ENCODE measurements at regions not wholly inside any gene's neighbourhood (a gene's known extent, or its start where the extent isn't known, plus 50 kb on each side); places are given as distances from the start of the nearest gene placed in this dataset.
A peak's percentile ranks its signal among the peaks of the same experiment; 100 is the strongest.

GRCh38 chr7:15043931-15044330 lies 141.4 kb upstream of the DGKB start:
- Histone ChIP-seq H3K9me3 (ENCODE audit: low read depth, low read length) (no peaks in the 10 kb centered on the region), H3K9ac (ENCODE audit: insufficient read length) (no peak overlapping the region), H3K27ac (no peak overlapping the region), H3K36me3 (ENCODE audit: insufficient read depth, low read length) (no peaks in the 10 kb centered on the region), H3K4me3 (no peak overlapping the region; the same call in 1 of the 2 replicates)
- TF ChIP-seq FOXP2 (optimal IDR thresholded peaks at IDR 0.05; ENCODE audit: control extremely low read depth, extremely low read length, insufficient read depth) (no peak), EZH2 (IDR thresholded peaks at IDR 0.05) (no peak), POLR2AphosphoS5 (IDR thresholded peaks at IDR 0.05; ENCODE audit: borderline replicate concordance, low read depth, low read length) (no peak)
- DNase-seq (ENCODE audit: low read depth, low spot score), result peak; percentile 24

- TF ChIP-seq FOXP2 (optimal IDR thresholded peaks at IDR 0.05; ENCODE audit: control extremely low read depth, extremely low read length, insufficient read depth) (no peak), EZH2 (IDR thresholded peaks at IDR 0.05) (no peak), POLR2AphosphoS5 (IDR thresholded peaks at IDR 0.05; ENCODE audit: borderline replicate concordance, low read depth, low read length) (no peak)
- DNase-seq (ENCODE audit: low read depth, low spot score), result no peak
- Histone ChIP-seq H3K9ac (ENCODE audit: insufficient read length) (no peak overlapping the region), H3K4me3 (no peak overlapping the region), H3K27ac (no peak overlapping the region), H3K36me3 (ENCODE audit: insufficient read depth, low read length) (no peaks in the 10 kb centered on the region), H3K9me3 (ENCODE audit: low read depth, low read length) (no peaks in the 10 kb centered on the region)
Measured at GRCh38 chr7:15042285-15043065, 139.9 kb upstream of the DGKB start.

DNA sequence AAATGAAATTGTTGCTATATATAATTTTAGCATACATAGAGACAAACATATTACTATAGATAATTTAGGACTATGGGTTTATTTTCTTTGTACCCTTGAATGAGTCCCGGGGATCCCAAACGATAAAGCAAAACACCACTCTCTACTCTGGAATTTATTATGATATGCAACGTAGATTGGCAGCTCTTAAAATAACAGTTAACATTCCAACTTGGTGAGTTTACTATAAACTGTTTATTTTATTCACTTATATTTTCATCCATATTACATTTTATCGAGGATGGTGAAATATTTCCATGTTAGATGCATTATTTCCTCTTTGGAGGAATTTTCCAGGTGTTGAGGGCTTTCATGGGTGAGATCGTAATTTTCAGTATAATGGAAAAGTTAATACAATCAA lies 138.7 kb upstream of the DGKB start:
- H3K27ac ChIP-seq, result no peak overlapping the region
- no peaks in the 10 kb centered on the region for H3K36me3 ChIP-seq (ENCODE audit: insufficient read depth, low read length)
- no peak for DNase-seq (ENCODE audit: low read depth, low spot score)
- H3K4me3 ChIP-seq, result no peak overlapping the region
- no peak for TF ChIP-seq POLR2AphosphoS5 (IDR thresholded peaks at IDR 0.05; ENCODE audit: borderline replicate concordance, low read depth, low read length)
- no peak for TF ChIP-seq FOXP2 (optimal IDR thresholded peaks at IDR 0.05; ENCODE audit: control extremely low read depth, extremely low read length, insufficient read depth)
- no peak for TF ChIP-seq EZH2 (IDR thresholded peaks at IDR 0.05)
- no peaks in the 10 kb centered on the region for H3K9me3 ChIP-seq (ENCODE audit: low read depth, low read length)
- no peak overlapping the region for H3K9ac ChIP-seq (ENCODE audit: insufficient read length)

GRCh38 chr7:15035814-15036213 lies 133.3 kb upstream of the DGKB start:
- DNase-seq (ENCODE audit: low read depth, low spot score), result no peak
- H3K4me3 ChIP-seq, result no peak overlapping the region
- TF ChIP-seq FOXP2 (optimal IDR thresholded peaks at IDR 0.05; ENCODE audit: control extremely low read depth, extremely low read length, insufficient read depth) (no peak), EZH2 (IDR thresholded peaks at IDR 0.05) (no peak), POLR2AphosphoS5 (IDR thresholded peaks at IDR 0.05; ENCODE audit: borderline replicate concordance, low read depth, low read length) (no peak)
- no peaks in the 10 kb centered on the region for H3K9me3 ChIP-seq (ENCODE audit: low read depth, low read length)
- no peak overlapping the region for H3K27ac ChIP-seq
- H3K9ac ChIP-seq (ENCODE audit: insufficient read length), result no peak overlapping the region
- no peaks in the 10 kb centered on the region for H3K36me3 ChIP-seq (ENCODE audit: insufficient read depth, low read length)

DNA sequence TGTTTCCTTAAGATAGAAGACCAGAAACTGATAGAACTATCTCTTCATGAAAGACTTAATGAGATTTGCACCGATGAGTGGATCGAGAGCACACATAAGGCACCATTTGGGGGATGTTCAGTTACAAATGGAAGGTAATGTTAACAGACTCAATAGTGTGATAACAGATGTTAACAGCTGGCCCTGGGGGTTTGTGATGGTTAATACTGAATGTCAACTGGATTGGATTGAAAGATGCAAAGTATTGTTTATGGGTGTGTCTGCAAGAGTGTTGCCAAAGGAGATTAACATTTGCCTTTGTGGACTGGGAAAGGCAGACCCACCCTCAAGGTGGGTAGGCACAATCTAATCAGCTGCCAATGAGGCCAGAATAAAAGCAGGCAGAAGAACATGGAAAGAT lies 130.5 kb upstream of the DGKB start:
- H3K9ac ChIP-seq (ENCODE audit: insufficient read length), result no peak overlapping the region
- H3K9me3 ChIP-seq (ENCODE audit: low read depth, low read length), result no peaks in the 10 kb centered on the region
- no peak overlapping the region for H3K4me3 ChIP-seq
- no peaks in the 10 kb centered on the region for H3K36me3 ChIP-seq (ENCODE audit: insufficient read depth, low read length)
- TF ChIP-seq EZH2 (IDR thresholded peaks at IDR 0.05) (no peak), POLR2AphosphoS5 (IDR thresholded peaks at IDR 0.05; ENCODE audit: borderline replicate concordance, low read depth, low read length) (no peak), FOXP2 (optimal IDR thresholded peaks at IDR 0.05; ENCODE audit: control extremely low read depth, extremely low read length, insufficient read depth) (no peak)
- H3K27ac ChIP-seq, result no peak overlapping the region
- DNase-seq (ENCODE audit: low read depth, low spot score), result no peak

- no peak for TF ChIP-seq POLR2AphosphoS5 (IDR thresholded peaks at IDR 0.05; ENCODE audit: borderline replicate concordance, low read depth, low read length)
- no peak for TF ChIP-seq EZH2 (IDR thresholded peaks at IDR 0.05)
- no peak for TF ChIP-seq FOXP2 (optimal IDR thresholded peaks at IDR 0.05; ENCODE audit: control extremely low read depth, extremely low read length, insufficient read depth)
- Histone ChIP-seq H3K27ac (no peak overlapping the region), H3K9ac (ENCODE audit: insufficient read length) (no peak overlapping the region), H3K4me3 (no peak overlapping the region), H3K36me3 (ENCODE audit: insufficient read depth, low read length) (no peaks in the 10 kb centered on the region), H3K9me3 (ENCODE audit: low read depth, low read length) (no peaks in the 10 kb centered on the region)
- DNase-seq (ENCODE audit: low read depth, low spot score), result no peak
Measured at GRCh38 chr7:15018981-15019380, 116.4 kb upstream of the DGKB start.

GRCh38 chr7:15016766-15017165 lies 114.2 kb upstream of the DGKB start:
- Histone ChIP-seq H3K9me3 (ENCODE audit: low read depth, low read length) (no peaks in the 10 kb centered on the region), H3K36me3 (ENCODE audit: insufficient read depth, low read length) (no peaks in the 10 kb centered on the region), H3K4me3 (no peak overlapping the region), H3K27ac (no peak overlapping the region), H3K9ac (ENCODE audit: insufficient read length) (no peak overlapping the region)
- TF ChIP-seq FOXP2 (optimal IDR thresholded peaks at IDR 0.05; ENCODE audit: control extremely low read depth, extremely low read length, insufficient read depth) (no peak), EZH2 (IDR thresholded peaks at IDR 0.05) (no peak), POLR2AphosphoS5 (IDR thresholded peaks at IDR 0.05; ENCODE audit: borderline replicate concordance, low read depth, low read length) (no peak)
- no peak for DNase-seq (ENCODE audit: low read depth, low spot score)

- Histone ChIP-seq H3K4me3 (no peak overlapping the region), H3K9ac (ENCODE audit: insufficient read length) (no peak overlapping the region), H3K27ac (no peak overlapping the region)
Measured at GRCh38 chr7:15016315-15016667, 113.7 kb upstream of the DGKB start.

More at GRCh38 chr7:15016315-15016667, 113.7 kb upstream of the DGKB start:
- no peak for DNase-seq (ENCODE audit: low read depth, low spot score)
- Histone ChIP-seq H3K36me3 (ENCODE audit: insufficient read depth, low read length) (no peaks in the 10 kb centered on the region), H3K9me3 (ENCODE audit: low read depth, low read length) (no peaks in the 10 kb centered on the region)
- TF ChIP-seq FOXP2 (optimal IDR thresholded peaks at IDR 0.05; ENCODE audit: control extremely low read depth, extremely low read length, insufficient read depth), result no peak
- no peak for TF ChIP-seq EZH2 (IDR thresholded peaks at IDR 0.05)
- TF ChIP-seq POLR2AphosphoS5 (IDR thresholded peaks at IDR 0.05; ENCODE audit: borderline replicate concordance, low read depth, low read length), result no peak

Data from SK-N-MC (cell line).